ENCODE measurements at regions not wholly inside any gene's neighbourhood (a gene's known extent, or its start where the extent isn't known, plus 50 kb on each side); places are given as distances from the start of the nearest gene placed in this dataset.

GRCh38 chr2:225787497-225787896, 388.0 kb downstream of the NYAP2 start:
- DNase-seq = no peak
- H3K27ac Mint-ChIP-seq = no peak overlapping the region
- no peaks in the 10 kb centered on the region for H3K36me3 Mint-ChIP-seq
- peaks cover 0 to 4% (median 0%) of the 10 kb centered on the region in 7 donors for H3K9me3 Mint-ChIP-seq
- no peaks in the 10 kb centered on the region for H3K27me3 Mint-ChIP-seq
- no peak for ATAC-seq (ENCODE audit: low read depth in 2 of 2)
- no peak overlapping the region for H3K4me3 Mint-ChIP-seq
- no peaks in the 10 kb centered on the region for H3K4me1 Mint-ChIP-seq

DNA sequence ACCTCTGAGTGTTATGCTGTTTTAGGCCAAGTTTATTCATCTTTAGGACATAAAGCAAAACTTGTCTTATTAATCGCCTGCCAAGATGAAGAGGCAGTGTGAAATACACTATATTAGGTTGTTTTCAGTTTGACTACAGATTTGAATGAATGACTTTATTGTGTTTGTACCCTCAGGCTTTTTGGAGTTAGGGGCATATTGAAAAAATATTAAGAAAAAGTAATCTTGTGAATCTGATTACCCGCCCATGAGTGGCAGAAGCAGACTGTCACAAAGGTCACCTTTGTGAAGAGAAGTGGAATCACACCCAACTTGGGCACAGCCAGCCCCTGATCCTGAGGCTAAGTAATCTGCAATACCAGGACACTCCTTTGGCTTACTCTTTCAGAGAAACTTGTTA, 382.5 kb downstream of the NYAP2 start:
- ATAC-seq (ENCODE audit: low read depth in 2 of 2) (no peak), DNase-seq (no peak)
- Mint-ChIP-seq H3K4me1 (no peaks in the 10 kb centered on the region), H3K27ac (no peak overlapping the region), H3K9me3 (peaks cover 0 to 1% (median 0%) of the 10 kb centered on the region in 7 donors), H3K27me3 (no peaks in the 10 kb centered on the region), H3K36me3 (no peaks in the 10 kb centered on the region), H3K4me3 (no peak overlapping the region)

GRCh38 chr2:225781145-225781544, 381.6 kb downstream of the NYAP2 start:
- DNase-seq (no peak), ATAC-seq (ENCODE audit: low read depth in 2 of 2) (no peak)
- Mint-ChIP-seq H3K4me3 (no peak overlapping the region), H3K27ac (no peak overlapping the region), H3K36me3 (no peaks in the 10 kb centered on the region), H3K27me3 (no peaks in the 10 kb centered on the region), H3K9me3 (peaks cover 0 to 1% (median 0%) of the 10 kb centered on the region in 7 donors), H3K4me1 (no peaks in the 10 kb centered on the region)

DNA sequence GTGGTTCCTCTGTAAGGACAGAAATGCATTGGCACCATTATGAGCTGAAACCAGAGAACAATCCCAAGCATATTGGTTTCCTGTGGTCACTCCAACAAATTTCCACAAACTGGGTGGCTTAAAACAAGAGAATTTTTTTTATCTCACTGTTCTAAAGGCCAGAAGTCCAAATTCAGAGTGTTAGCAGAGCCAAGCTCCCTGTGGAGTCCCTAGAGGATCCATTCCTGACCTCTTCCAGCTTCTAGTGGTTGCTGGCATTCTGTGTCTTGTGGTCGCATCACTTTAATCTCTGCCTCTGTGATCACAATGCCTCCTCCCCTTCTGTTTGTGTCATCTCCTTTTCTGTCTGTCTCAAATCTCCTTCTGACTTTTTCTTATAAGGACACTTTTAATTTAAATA, 380.3 kb downstream of the NYAP2 start:
- no peak for ATAC-seq (ENCODE audit: low read depth in 2 of 2)
- no peak overlapping the region for H3K4me3 Mint-ChIP-seq

DNA sequence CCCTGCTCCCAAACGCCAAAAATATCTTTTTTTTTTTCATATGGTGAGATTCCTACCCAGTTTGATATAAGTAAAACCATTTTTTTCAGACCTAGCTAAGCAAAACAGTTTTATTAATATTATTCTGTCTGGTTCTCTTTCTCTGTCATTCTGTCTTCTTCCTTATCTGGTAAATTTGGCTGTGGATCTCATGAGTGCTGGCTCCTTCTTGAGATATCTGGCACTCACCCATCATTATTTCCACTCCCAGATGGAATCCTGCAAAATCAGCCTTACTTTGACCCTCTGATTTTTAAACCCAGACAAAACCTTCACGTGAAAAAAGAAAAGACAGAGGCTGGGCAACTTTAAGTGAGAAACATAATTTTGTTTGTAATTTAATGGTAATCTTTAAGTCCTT, 373.6 kb downstream of the NYAP2 start:
- no peak overlapping the region for H3K27ac Mint-ChIP-seq
- DNase-seq (no peak), ATAC-seq (ENCODE audit: low read depth in 2 of 2) (no peak)
- H3K36me3 Mint-ChIP-seq = no peaks in the 10 kb centered on the region
- no peaks in the 10 kb centered on the region for H3K4me1 Mint-ChIP-seq
- peaks cover 0 to 14% (median 4%) of the 10 kb centered on the region in 7 donors for H3K9me3 Mint-ChIP-seq
- H3K4me3 Mint-ChIP-seq = no peak overlapping the region
- H3K27me3 Mint-ChIP-seq = no peaks in the 10 kb centered on the region

More for the DNA sequence above, 380.3 kb downstream of the NYAP2 start:
- Mint-ChIP-seq H3K9me3 (peaks cover 0 to 10% (median 3%) of the 10 kb centered on the region in 7 donors), H3K36me3 (no peaks in the 10 kb centered on the region), H3K27me3 (no peaks in the 10 kb centered on the region), H3K27ac (no peak overlapping the region), H3K4me1 (no peaks in the 10 kb centered on the region)
- DNase-seq = no peak

DNA sequence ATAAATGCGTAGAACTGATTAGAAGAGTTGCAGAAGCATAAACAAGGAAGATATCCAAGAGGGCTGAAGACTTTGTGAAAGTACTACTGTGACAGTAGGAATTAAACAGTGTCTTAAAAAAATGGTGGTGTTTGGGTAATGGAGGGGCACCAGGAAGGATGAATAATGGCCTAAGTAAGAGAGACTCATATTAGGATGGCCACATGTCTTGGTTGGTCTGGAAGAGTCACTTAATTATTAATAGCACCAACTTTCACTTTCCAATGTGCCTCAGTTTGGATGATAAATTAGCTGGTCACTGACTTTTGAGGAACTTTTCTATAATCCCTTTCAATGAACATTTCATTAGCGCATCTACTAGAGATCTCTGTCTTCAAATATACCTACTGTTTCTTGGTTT, 372.2 kb downstream of the NYAP2 start:
- H3K9me3 Mint-ChIP-seq = peaks cover 0 to 14% (median 4%) of the 10 kb centered on the region in 7 donors
- H3K4me3 Mint-ChIP-seq = no peak overlapping the region
- no peaks in the 10 kb centered on the region for H3K36me3 Mint-ChIP-seq
- no peak overlapping the region for H3K27ac Mint-ChIP-seq
- ATAC-seq (ENCODE audit: low read depth in 2 of 2) (no peak), DNase-seq (no peak)
- no peaks in the 10 kb centered on the region for H3K4me1 Mint-ChIP-seq
- no peaks in the 10 kb centered on the region for H3K27me3 Mint-ChIP-seq

GRCh38 chr2:225768741-225769140, 369.2 kb downstream of the NYAP2 start:
- Mint-ChIP-seq H3K4me3 (no peak overlapping the region), H3K9me3 (peaks cover 0 to 3% (median 0%) of the 10 kb centered on the region in 7 donors), H3K27me3 (no peaks in the 10 kb centered on the region), H3K36me3 (no peaks in the 10 kb centered on the region), H3K4me1 (no peaks in the 10 kb centered on the region), H3K27ac (no peak overlapping the region)
- DNase-seq (no peak), ATAC-seq (ENCODE audit: low read depth in 2 of 2) (no peak)

GRCh38 chr2:225766431-225766830, 366.9 kb downstream of the NYAP2 start:
- no peak for ATAC-seq (ENCODE audit: low read depth in 2 of 2)
- no peak for DNase-seq
- no peaks in the 10 kb centered on the region for H3K36me3 Mint-ChIP-seq
- no peak overlapping the region for H3K27ac Mint-ChIP-seq
- H3K9me3 Mint-ChIP-seq = peaks cover 0 to 3% (median 0%) of the 10 kb centered on the region in 7 donors
- H3K4me3 Mint-ChIP-seq = no peak overlapping the region
- no peaks in the 10 kb centered on the region for H3K27me3 Mint-ChIP-seq
- no peaks in the 10 kb centered on the region for H3K4me1 Mint-ChIP-seq

GRCh38 chr2:225765820-225766219, 366.3 kb downstream of the NYAP2 start:
- Mint-ChIP-seq H3K27ac (no peak overlapping the region), H3K36me3 (no peaks in the 10 kb centered on the region), H3K9me3 (peaks cover 0 to 3% (median 0%) of the 10 kb centered on the region in 7 donors), H3K4me1 (no peaks in the 10 kb centered on the region), H3K27me3 (no peaks in the 10 kb centered on the region), H3K4me3 (no peak overlapping the region)
- no peak for ATAC-seq (ENCODE audit: low read depth in 2 of 2)
- DNase-seq = no peak

GRCh38 chr2:225764346-225764745, 364.8 kb downstream of the NYAP2 start:
- Mint-ChIP-seq H3K27me3 (peaks cover 0 to 4% (median 0%) of the 10 kb centered on the region in 3 donors), H3K36me3 (no peaks in the 10 kb centered on the region), H3K4me3 (no peak overlapping the region), H3K9me3 (peaks cover 0 to 3% (median 0%) of the 10 kb centered on the region in 7 donors), H3K27ac (peak overlapping the region in 1 of 6 donors; percentile 18), H3K4me1 (no peaks in the 10 kb centered on the region)
- no peak for DNase-seq
- ATAC-seq (ENCODE audit: low read depth in 2 of 2) = no peak

- no peak for DNase-seq
- Mint-ChIP-seq H3K4me1 (no peaks in the 10 kb centered on the region), H3K27ac (no peak overlapping the region), H3K4me3 (no peak overlapping the region), H3K36me3 (no peaks in the 10 kb centered on the region), H3K27me3 (peaks cover 0 to 4% (median 0%) of the 10 kb centered on the region in 3 donors), H3K9me3 (peaks cover 0 to 3% (median 0%) of the 10 kb centered on the region in 7 donors)
- no peak for ATAC-seq (ENCODE audit: low read depth in 2 of 2)
These were observed 364.2 kb downstream of the NYAP2 start for GRCh38 chr2:225763711-225764110.

- DNase-seq (no peak), ATAC-seq (ENCODE audit: low read depth in 2 of 2) (no peak)
- H3K27me3 Mint-ChIP-seq = peaks cover 0 to 4% (median 0%) of the 10 kb centered on the region in 3 donors
- H3K27ac Mint-ChIP-seq = no peak overlapping the region
- no peaks in the 10 kb centered on the region for H3K36me3 Mint-ChIP-seq
- peaks cover 0 to 2% (median 0%) of the 10 kb centered on the region in 7 donors for H3K9me3 Mint-ChIP-seq
- H3K4me1 Mint-ChIP-seq = no peaks in the 10 kb centered on the region
- H3K4me3 Mint-ChIP-seq = no peak overlapping the region
These were observed 361.9 kb downstream of the NYAP2 start for GRCh38 chr2:225761396-225761795.

- H3K4me1 Mint-ChIP-seq = no peaks in the 10 kb centered on the region
- no peak overlapping the region for H3K27ac Mint-ChIP-seq
- no peak for DNase-seq
These were observed 357.7 kb downstream of the NYAP2 start for GRCh38 chr2:225757248-225757647.

GRCh38 chr2:225756198-225756597, 356.7 kb downstream of the NYAP2 start:
- Mint-ChIP-seq H3K27me3 (peaks cover 0 to 4% (median 0%) of the 10 kb centered on the region in 3 donors), H3K4me1 (no peaks in the 10 kb centered on the region), H3K9me3 (peaks cover 0 to 2% (median 0%) of the 10 kb centered on the region in 7 donors), H3K36me3 (no peaks in the 10 kb centered on the region), H3K4me3 (no peak overlapping the region), H3K27ac (no peak overlapping the region)
- DNase-seq (no peak), ATAC-seq (ENCODE audit: low read depth in 2 of 2) (no peak)

More at GRCh38 chr2:225757248-225757647, 357.7 kb downstream of the NYAP2 start:
- peaks cover 0 to 4% (median 0%) of the 10 kb centered on the region in 3 donors for H3K27me3 Mint-ChIP-seq
- H3K9me3 Mint-ChIP-seq = peaks cover 0 to 2% (median 0%) of the 10 kb centered on the region in 7 donors
- H3K36me3 Mint-ChIP-seq = no peaks in the 10 kb centered on the region
- H3K4me3 Mint-ChIP-seq = no peak overlapping the region
- ATAC-seq (ENCODE audit: low read depth in 2 of 2) = no peak

- no peak for DNase-seq
- Mint-ChIP-seq H3K27ac (no peak overlapping the region), H3K4me1 (no peaks in the 10 kb centered on the region), H3K9me3 (peaks cover 0 to 6% (median 2%) of the 10 kb centered on the region in 7 donors), H3K4me3 (no peak overlapping the region), H3K27me3 (no peaks in the 10 kb centered on the region), H3K36me3 (no peaks in the 10 kb centered on the region)
- ATAC-seq (ENCODE audit: low read depth in 2 of 2) = no peak
These were observed 349.1 kb downstream of the NYAP2 start for GRCh38 chr2:225748609-225749008.

All from naive B cell (primary cell).